Colon (tissue), 2 donors: ENCODE measurements at regions not wholly inside any gene's neighbourhood (a gene's known extent, or its start where the extent isn't known, plus 50 kb on each side); places are given as distances from the start of the nearest gene placed in this dataset.
"Not testable (repeated sequence)": the region's sequence is repeated elsewhere in the genome, so short reads cannot be mapped to it uniquely, and the experiment has no call there.

Experiments
- FAIRE-seq: peaks from 2 replicates; lab custom pipeline; 2012; peaks lifted over from hg19 to GRCh38; lab: Jason Lieb, UNC
- donor health status: control.
- donor health status: control.

- FAIRE-seq, result no peak
Observed at GRCh38 chr1:238350471-238350870, 459.7 kb upstream of the ZP4 start.

GRCh38 chr1:238346340-238346739 is 455.6 kb upstream of the ZP4 start:
- FAIRE-seq, result no peak

- no peak for FAIRE-seq
Observed at GRCh38 chr1:238345837-238346236, 455.1 kb upstream of the ZP4 start.

DNA sequence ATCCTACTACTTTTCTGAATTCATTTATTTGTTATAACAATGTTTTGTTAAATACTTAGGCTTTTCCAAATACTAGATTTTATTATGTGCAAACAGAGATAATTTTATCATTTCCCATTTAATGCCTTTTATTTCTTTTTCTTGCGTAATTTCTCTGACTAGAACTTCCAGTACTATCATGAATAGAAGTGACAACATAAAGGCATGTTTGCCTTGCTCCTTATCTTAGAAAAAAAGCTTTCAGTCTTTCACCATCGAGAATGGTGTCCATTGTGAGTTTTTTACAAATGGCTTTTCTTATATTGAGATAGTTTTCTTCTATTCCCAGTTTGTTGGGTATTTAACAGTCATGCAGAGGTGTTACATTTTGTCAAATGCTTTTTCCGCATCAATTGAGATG is 453.1 kb upstream of the ZP4 start:
- no peak for FAIRE-seq

- no peak for FAIRE-seq
Observed at GRCh38 chr1:238341395-238341794, 450.7 kb upstream of the ZP4 start.

DNA sequence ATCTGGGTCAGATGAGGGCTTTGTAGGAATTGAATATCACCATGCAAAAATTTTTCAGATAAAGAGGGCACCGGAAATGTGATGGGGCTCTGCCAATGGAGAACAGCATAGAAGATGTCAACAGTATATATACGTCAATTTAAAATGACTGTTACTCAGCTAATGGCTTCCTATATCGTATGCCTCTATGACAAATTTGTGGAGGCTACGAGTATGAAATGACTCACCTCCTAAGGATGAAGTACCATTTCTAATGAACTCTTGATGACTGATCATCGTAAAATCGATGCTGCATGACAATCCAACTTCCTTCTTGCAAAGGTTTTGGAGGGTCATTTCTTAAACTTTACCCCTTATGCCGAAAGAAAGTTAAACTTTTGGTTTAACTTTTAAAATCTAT is 450.3 kb upstream of the ZP4 start:
- no peak for FAIRE-seq

- no peak for FAIRE-seq
Observed at GRCh38 chr1:238336531-238336930, 445.8 kb upstream of the ZP4 start.

DNA sequence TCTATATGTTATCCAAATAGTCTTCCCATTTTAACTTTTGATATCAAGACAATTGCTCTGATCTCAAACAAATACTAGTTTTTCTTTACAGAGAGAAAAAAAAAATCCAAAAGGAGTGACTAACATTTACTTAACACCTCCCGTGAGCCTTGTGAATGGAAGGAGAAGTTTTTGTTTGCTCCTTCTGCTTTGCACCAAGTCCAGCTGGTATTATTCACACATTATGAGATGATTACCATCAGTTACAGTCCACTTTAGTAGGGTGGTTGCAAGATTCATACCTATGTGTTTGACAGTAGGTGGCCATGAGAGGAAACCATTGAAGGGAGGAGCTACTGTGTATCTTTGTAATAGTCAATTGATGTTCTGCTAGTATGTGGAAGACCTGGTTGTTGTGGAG is 443.4 kb upstream of the ZP4 start:
- FAIRE-seq, result no peak

GRCh38 chr1:238331557-238331956 is 440.8 kb upstream of the ZP4 start:
- FAIRE-seq, result no peak

GRCh38 chr1:238329671-238330070 is 438.9 kb upstream of the ZP4 start:
- FAIRE-seq, result no peak

DNA sequence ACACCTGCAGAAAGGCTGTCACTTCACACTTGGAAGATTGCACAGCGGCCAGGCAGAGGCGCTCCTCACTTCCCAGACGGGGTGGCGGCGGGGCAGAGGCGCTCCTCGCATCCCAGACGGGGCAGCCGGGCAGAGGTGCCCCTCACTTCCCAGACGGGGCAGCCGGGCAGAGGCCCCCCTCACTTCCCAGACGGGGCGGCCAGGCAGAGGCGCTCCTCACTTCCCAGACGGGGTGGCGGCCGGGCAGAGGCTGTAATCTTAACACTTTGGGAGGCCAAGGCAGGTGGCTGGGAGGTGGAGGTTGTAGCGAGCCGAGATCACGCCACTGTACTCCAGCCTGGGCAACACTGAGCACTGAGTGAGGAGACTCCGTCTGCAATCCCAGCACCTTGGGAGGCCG is 436.3 kb upstream of the ZP4 start:
- FAIRE-seq, result not testable (repeated sequence)

DNA sequence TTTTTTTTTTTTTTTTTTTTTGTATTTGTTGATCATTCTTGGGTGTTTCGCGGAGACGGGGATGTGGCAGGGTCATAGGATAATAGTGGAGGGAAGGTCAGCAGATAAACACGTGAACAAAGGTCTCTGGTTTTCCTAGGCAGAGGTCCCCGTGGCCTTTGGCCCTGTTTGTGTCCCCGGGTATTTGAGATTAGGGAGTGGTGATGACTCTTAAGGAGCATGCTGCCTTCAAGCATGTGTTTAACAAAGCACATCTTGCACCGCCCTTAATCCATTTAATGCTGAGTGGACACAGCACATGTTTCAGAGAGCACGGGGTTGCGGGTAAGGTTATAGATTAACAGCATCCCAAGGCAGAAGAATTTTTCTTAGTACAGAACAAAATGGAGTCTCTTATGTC is 435.8 kb upstream of the ZP4 start:
- FAIRE-seq, result not testable (repeated sequence)

- no peak for FAIRE-seq
Observed at GRCh38 chr1:238324211-238324864, 433.6 kb upstream of the ZP4 start.

GRCh38 chr1:238323490-238323889 is 432.8 kb upstream of the ZP4 start:
- FAIRE-seq, result no peak

DNA sequence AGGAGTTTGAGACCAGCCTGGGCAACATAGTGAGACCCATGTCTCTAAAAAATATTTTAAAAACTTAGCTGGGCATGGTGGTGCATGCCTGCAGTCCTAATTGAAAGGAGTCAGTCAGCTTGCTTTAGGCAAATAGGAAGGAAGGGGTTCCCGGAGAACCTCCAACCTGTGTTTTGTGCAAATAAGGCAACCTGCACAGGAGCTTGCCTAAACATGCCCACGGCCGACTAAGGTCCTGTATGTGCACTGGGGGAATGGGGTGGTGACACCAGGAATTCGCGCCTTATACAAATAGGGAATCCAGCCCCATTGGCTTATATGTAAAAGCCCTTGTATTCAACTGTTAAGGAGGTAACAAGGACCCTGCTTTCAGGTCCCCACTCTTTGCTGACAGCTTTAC is 429.2 kb upstream of the ZP4 start:
- FAIRE-seq, result no peak

DNA sequence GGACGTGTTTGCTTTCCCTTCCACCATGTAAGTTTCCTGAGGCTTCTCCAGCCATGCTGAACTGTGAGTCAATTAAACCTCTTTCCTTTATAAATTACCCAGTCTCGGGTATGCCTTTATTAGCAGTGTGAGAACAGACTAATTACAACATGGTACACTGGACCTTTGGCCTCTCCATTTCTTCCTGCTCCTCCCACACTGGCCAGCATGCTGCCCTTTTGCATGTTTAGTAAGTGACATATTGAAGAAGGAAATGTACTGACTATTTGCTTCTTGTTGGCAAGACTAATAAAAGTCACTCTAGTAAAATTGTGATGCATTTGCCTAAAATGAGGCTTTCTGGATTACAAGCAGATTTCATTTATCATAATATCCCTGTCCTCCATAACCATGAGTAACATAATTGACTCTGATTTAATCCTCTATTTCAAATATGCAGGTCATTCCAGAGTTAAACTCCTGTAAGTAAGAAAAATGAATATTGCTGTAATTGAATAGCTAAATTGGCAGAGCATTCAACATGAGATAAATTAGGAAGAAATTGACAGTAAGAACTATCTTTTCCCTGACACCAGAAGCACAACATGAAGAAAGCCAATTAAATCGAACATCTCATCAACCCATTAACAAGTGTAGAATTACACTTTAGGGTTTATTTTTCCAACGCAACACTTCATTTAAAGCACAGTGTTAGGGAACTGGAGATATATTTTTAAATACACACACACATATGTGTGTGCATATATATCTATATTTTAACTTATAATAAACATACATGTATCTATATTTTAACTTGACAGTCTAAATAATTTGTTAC is 427.8 kb upstream of the ZP4 start:
- no peak for FAIRE-seq

DNA sequence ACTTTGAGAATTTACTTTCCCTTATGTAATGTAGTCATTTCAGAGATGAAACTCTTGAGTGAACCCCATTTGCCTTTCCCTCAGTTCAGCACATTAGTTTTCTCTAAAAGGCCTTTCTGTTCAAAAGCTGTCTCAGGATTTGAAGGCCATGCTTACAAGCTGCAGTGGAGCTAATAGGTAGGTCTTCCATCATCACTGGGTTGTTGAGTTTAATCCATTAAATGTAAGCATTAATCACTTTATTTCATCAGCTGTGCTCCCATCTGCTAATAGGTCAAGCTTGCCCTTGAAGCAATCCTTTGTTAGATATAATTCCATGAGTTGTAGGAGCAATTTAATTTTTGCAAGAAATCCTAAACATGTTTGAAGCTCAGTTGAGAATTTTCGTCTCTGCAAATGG is 422.2 kb upstream of the ZP4 start:
- FAIRE-seq, result no peak

GRCh38 chr1:238306411-238306810 is 415.7 kb upstream of the ZP4 start:
- FAIRE-seq, result no peak

GRCh38 chr1:238302646-238303045 is 411.9 kb upstream of the ZP4 start:
- FAIRE-seq, result no peak

- FAIRE-seq, result no peak
Observed at GRCh38 chr1:238296371-238296770, 405.6 kb upstream of the ZP4 start.

DNA sequence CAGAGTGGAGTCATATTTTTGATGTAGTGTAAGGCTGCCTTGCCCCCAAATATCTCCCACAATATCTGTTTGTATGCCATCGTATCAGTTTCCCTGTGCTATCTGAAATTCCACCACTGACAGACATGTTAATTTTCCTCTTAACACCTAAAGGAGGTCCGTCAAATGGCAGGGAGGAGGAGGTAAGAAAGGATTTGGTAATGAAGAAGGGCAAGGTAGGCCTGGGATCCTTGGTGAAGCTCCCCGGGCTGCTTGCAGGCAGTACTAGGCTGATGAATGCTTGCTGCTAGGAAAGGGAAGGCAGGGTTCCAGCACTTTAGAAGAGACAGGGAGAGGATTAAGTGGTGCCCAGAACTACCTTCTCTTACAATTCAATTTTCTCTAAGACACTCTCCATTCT is 402.4 kb upstream of the ZP4 start:
- FAIRE-seq, result no peak

DNA sequence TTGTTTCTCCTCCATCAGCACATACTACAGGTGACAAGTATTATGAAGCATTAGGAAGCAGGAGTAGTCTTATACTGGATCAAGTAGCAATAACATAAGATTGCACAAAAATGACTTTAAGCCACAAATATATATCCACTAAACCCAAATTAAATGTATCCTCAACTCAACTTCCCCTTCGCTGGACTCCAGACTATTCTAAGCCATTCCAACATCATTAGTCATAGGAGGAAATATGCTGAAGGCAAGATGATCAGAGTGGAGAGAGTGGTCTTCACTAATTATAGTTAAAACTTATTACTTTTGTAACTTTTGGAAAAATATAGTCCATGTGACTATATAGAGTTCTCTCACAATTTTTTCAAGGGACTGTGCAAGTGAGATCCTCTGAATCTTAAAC is 390.7 kb upstream of the ZP4 start:
- FAIRE-seq, result no peak

- FAIRE-seq, result no peak
Observed at GRCh38 chr1:238279694-238280380, 389.1 kb upstream of the ZP4 start.
